PFSK-1 (cell line): ENCODE measurements at regions not wholly inside any gene's neighbourhood (a gene's known extent, or its start where the extent isn't known, plus 50 kb on each side); places are given as distances from the start of the nearest gene placed in this dataset.

ENCODE experiments used
- FOXP2 ChIP-seq: optimal IDR thresholded peaks from 2 replicates; pipeline ENCODE3; 2011; ENCODE audit warnings: borderline replicate concordance, control low read depth, inconsistent platforms; ENCODE audit not compliant: insufficient read depth; ENCODE audit errors: extremely low read length, extremely low read depth
- POLR2AphosphoS5 ChIP-seq: IDR thresholded peaks from 2 replicates; pipeline ENCODE4 v1.6.1; 2012; ENCODE audit warnings: low read depth, mild to moderate bottlenecking, control low read depth, low read length, moderate library complexity
- REST ChIP-seq, 2 experiments: IDR thresholded peaks; 2 replicates each; pipeline versions ENCODE4 v1.6.1 to v1.8.0; 2011 to 2012; ENCODE audit warnings: low read depth in 2 of 2, low read length in 2 of 2, control low read depth in 1 of 2, inconsistent platforms in 1 of 2, mild to moderate bottlenecking in 1 of 2, moderate library complexity in 1 of 2; ENCODE audit not compliant: insufficient read depth in 1 of 2
- SIN3A ChIP-seq: IDR thresholded peaks from 2 replicates; pipeline ENCODE4 v1.6.1; 2012; ENCODE audit warnings: mild to moderate bottlenecking, low read length, moderate library complexity, borderline replicate concordance; ENCODE audit not compliant: insufficient read depth
- TAF1 ChIP-seq: IDR thresholded peaks from 2 replicates; pipeline ENCODE4 v1.6.1; 2012; ENCODE audit warnings: low read length, control low read depth, borderline replicate concordance; ENCODE audit not compliant: insufficient read depth

- TF ChIP-seq POLR2AphosphoS5 = no peak
- no peak for TF ChIP-seq TAF1
- TF ChIP-seq SIN3A = no peak
- no peak for TF ChIP-seq REST (IDR thresholded peaks at IDR 0.05; ENCODE audit: insufficient read depth in 1 of 2, low read depth in 2 of 2, low read length in 2 of 2)
- no peak for TF ChIP-seq FOXP2
These were observed 336.1 kb downstream of the TBL1XR1 start for GRCh38 chr3:176861137-176861536.
